Glomerular visceral epithelial cell (primary cell): ENCODE measurements at regions not wholly inside any gene's neighbourhood (a gene's known extent, or its start where the extent isn't known, plus 50 kb on each side); places are given as distances from the start of the nearest gene placed in this dataset.
"Not testable (repeated sequence)": the region's sequence is repeated elsewhere in the genome, so short reads cannot be mapped to it uniquely, and the experiment has no call there.

Source experiments
- DNase-seq: peaks from one replicate; pipeline ENCODE4 v3.0.0-alpha.2; 2016; ENCODE audit errors: extremely low spot score

- DNase-seq: no peak
Measured at GRCh38 chr17:63250830-63251229, 195.3 kb downstream of the CYB561 start.

- DNase-seq: no peak
Measured at GRCh38 chr17:63258785-63259184, 187.3 kb downstream of the CYB561 start.

- no peak for DNase-seq
Measured at GRCh38 chr17:63262751-63263476, 183.2 kb downstream of the CYB561 start.

- no peak for DNase-seq
Measured at GRCh38 chr17:63265526-63265925, 180.6 kb downstream of the CYB561 start.

- DNase-seq: no peak
Measured at GRCh38 chr17:63267846-63268245, 178.3 kb downstream of the CYB561 start.

GRCh38 chr17:63268827-63269226, 177.3 kb downstream of the CYB561 start:
- no peak for DNase-seq

GRCh38 chr17:63270610-63271009, 175.5 kb downstream of the CYB561 start:
- no peak for DNase-seq

GRCh38 chr17:63274146-63274545, 172.0 kb downstream of the CYB561 start:
- DNase-seq: no peak

- DNase-seq: peak; percentile 86
Measured at GRCh38 chr17:63275318-63275970, 170.7 kb downstream of the CYB561 start.

GRCh38 chr17:63275971-63276745, 169.9 kb downstream of the CYB561 start:
- DNase-seq: no peak

GRCh38 chr17:63276821-63277220, 169.3 kb downstream of the CYB561 start:
- DNase-seq: no peak

GRCh38 chr17:63277629-63278028, 168.5 kb downstream of the CYB561 start:
- DNase-seq: no peak

- DNase-seq: no peak
Measured at GRCh38 chr17:63278728-63279442, 167.2 kb downstream of the CYB561 start.

GRCh38 chr17:63279498-63280230, 166.4 kb downstream of the CYB561 start:
- DNase-seq: peak; percentile 12

GRCh38 chr17:63282455-63282854, 163.7 kb downstream of the CYB561 start:
- DNase-seq: no peak

GRCh38 chr17:63285551-63285950, 160.6 kb downstream of the CYB561 start:
- DNase-seq: no peak

GRCh38 chr17:63286254-63286653, 159.9 kb downstream of the CYB561 start:
- DNase-seq: no peak

GRCh38 chr17:63287006-63287405, 159.1 kb downstream of the CYB561 start:
- not testable (repeated sequence) for DNase-seq

- DNase-seq: no peak
Measured at GRCh38 chr17:63289931-63290330, 156.2 kb downstream of the CYB561 start.

GRCh38 chr17:63290351-63290750, 155.8 kb downstream of the CYB561 start:
- no peak for DNase-seq

- no peak for DNase-seq
Measured at GRCh38 chr17:63290784-63291183, 155.3 kb downstream of the CYB561 start.
